IMR-90 (cell line): ENCODE measurements at regions not wholly inside any gene's neighbourhood (a gene's known extent, or its start where the extent isn't known, plus 50 kb on each side); places are given as distances from the start of the nearest gene placed in this dataset.
"Not testable (repeated sequence)": the region's sequence is repeated elsewhere in the genome, so short reads cannot be mapped to it uniquely, and the experiment has no call there.

Experiments
- ATAC-seq: fragments of 200-7000 bp; cut with Tn5 transposase; 2 replicates; pipeline ENCODE4 v1.9.1; 2020; ENCODE audit warnings: low read depth, mild to moderate bottlenecking, moderate library complexity
- BruUV-seq: library from RNA; stranded (reverse); fragments of 400-500 nt; replicated peaks from 2 replicates; lab custom pipeline; 2021; lab: Mats Ljungman, UMichigan
- CTCF ChIA-PET: fragments of 300-600 bp; formaldehyde crosslinking; extraction: SDS; loops from one replicate; lab custom pipeline; 2021; ENCODE audit warnings: antibody characterized with exemption; lab: Yijun Ruan, JAX
- POLR2A ChIA-PET: fragments of 300-600 bp; sonication (Branson Sonifier 250); formaldehyde crosslinking; loops from one replicate; lab custom pipeline; 2022; ENCODE audit warnings: antibody characterized with exemption; ENCODE audit not compliant: unreplicated experiment; lab: Charles Lee
- DNase-seq: peaks from one replicate; pipeline ENCODE4 v3.0.0; 2013
- H2AFZ ChIP-seq: replicated peaks from 2 replicates; pipeline ENCODE3; 2013; ENCODE audit warnings: low read length, mild to moderate bottlenecking; ENCODE audit not compliant: poor library complexity
- H2AK5ac ChIP-seq: 2 replicates; pipeline ENCODE4 v1.6.1; 2013; ENCODE audit warnings: low read depth, low read length, inconsistent platforms
- H2AK9ac ChIP-seq: replicated peaks from 2 replicates; pipeline ENCODE3; 2013; ENCODE audit warnings: mild to moderate bottlenecking, low read depth, low read length, moderate library complexity; ENCODE audit not compliant: poor library complexity
- H2BK120ac ChIP-seq: 2 replicates; pipeline ENCODE4 v1.6.1; 2013; ENCODE audit warnings: low read depth, low read length, inconsistent platforms
- H2BK15ac ChIP-seq: 3 replicates; pipeline ENCODE4 v1.6.1; 2013; ENCODE audit warnings: low read depth, low read length, inconsistent platforms
- H2BK20ac ChIP-seq: 2 replicates; pipeline ENCODE4 v1.6.1; 2013; ENCODE audit warnings: low read depth, mild to moderate bottlenecking, inconsistent platforms, low read length, moderate library complexity
- H2BK5ac ChIP-seq: 2 replicates; pipeline ENCODE4 v1.6.1; 2013; ENCODE audit warnings: mild to moderate bottlenecking, low read depth, low read length, inconsistent platforms; ENCODE audit not compliant: poor library complexity, severe bottlenecking
- H3K14ac ChIP-seq: replicated peaks from 2 replicates; pipeline ENCODE4 v1.6.1; 2013; ENCODE audit warnings: low read depth, low read length, inconsistent platforms
- H3K18ac ChIP-seq: 2 replicates; pipeline ENCODE4 v1.6.1; 2013; ENCODE audit warnings: low read depth, low read length, control low read depth
- H3K23ac ChIP-seq: 2 replicates; pipeline ENCODE4 v1.6.1; 2013; ENCODE audit warnings: low read depth, low read length, inconsistent platforms
- H3K27ac ChIP-seq: 2 replicates; pipeline ENCODE4 v1.5.1; 2013; ENCODE audit warnings: mild to moderate bottlenecking, control low read depth, low read length; ENCODE audit not compliant: insufficient read depth
- H3K27me3 ChIP-seq: 2 replicates; pipeline ENCODE4 v1.6.1; 2013; ENCODE audit warnings: low read length; ENCODE audit not compliant: control insufficient read depth, insufficient read depth
- H3K36me3 ChIP-seq: 2 replicates; pipeline ENCODE4 v1.6.1; 2013; ENCODE audit warnings: low read length, mixed read lengths; ENCODE audit not compliant: control insufficient read depth, insufficient read depth
- H3K4ac ChIP-seq: 2 replicates; pipeline ENCODE4 v1.6.1; 2013; ENCODE audit warnings: low read depth, low read length, inconsistent platforms
- H3K4me1 ChIP-seq: 2 replicates; pipeline ENCODE4 v1.6.1; 2013; ENCODE audit warnings: low read length, mixed read lengths; ENCODE audit not compliant: control insufficient read depth, insufficient read depth
- H3K4me2 ChIP-seq: 2 replicates; pipeline ENCODE4 v1.6.1; 2013; ENCODE audit warnings: low read depth, mild to moderate bottlenecking, control low read depth, low read length, moderate library complexity
- H3K4me3 ChIP-seq: 2 replicates; pipeline ENCODE4 v1.5.1; 2013; ENCODE audit warnings: low read depth, mild to moderate bottlenecking, control low read depth, low read length, moderate library complexity; ENCODE audit not compliant: insufficient read depth
- H3K56ac ChIP-seq: 2 replicates; pipeline ENCODE4 v1.6.1; 2013; ENCODE audit warnings: low read length, inconsistent platforms; ENCODE audit not compliant: insufficient read depth; ENCODE audit errors: extremely low read depth
- H3K79me1 ChIP-seq, 2 experiments: 2 replicates each; pipeline ENCODE4 v1.6.1; 2013; ENCODE audit warnings: low read length in 2 of 2, inconsistent platforms in 1 of 2, low read depth in 1 of 2
- H3K9ac ChIP-seq: 2 replicates; pipeline ENCODE4 v1.6.1; 2013; ENCODE audit warnings: low read depth, low read length, control low read depth
- H3K9me1 ChIP-seq: 2 replicates; pipeline ENCODE4 v1.6.1; 2013; ENCODE audit warnings: low read length, inconsistent platforms; ENCODE audit not compliant: insufficient read depth
- H3K9me3 ChIP-seq: 2 replicates; pipeline ENCODE4 v1.6.1; 2013; ENCODE audit warnings: low read length; ENCODE audit not compliant: control insufficient read depth, insufficient read depth
- H4K20me1 ChIP-seq: 2 replicates; pipeline ENCODE4 v1.6.1; 2013; ENCODE audit warnings: low read length, inconsistent platforms; ENCODE audit not compliant: insufficient read depth
- H4K5ac ChIP-seq: 2 replicates; pipeline ENCODE4 v1.6.1; 2013; ENCODE audit warnings: mild to moderate bottlenecking, low read depth, low read length, control low read depth
- H4K8ac ChIP-seq, 2 experiments: 2 replicates each; pipeline ENCODE4 v1.6.1; 2013; ENCODE audit warnings: low read depth in 2 of 2, low read length in 2 of 2, control low read depth in 1 of 2, inconsistent platforms in 1 of 2
- H4K91ac ChIP-seq: 2 replicates; pipeline ENCODE4 v1.6.1; 2013; ENCODE audit warnings: low read depth, low read length, inconsistent platforms; ENCODE audit not compliant: insufficient read depth
- CEBPB ChIP-seq: IDR thresholded peaks from 2 replicates; pipeline ENCODE4 v1.6.1; 2012; ENCODE audit warnings: low read depth, low read length, improper control_type of control experiment
- MAFK ChIP-seq: IDR thresholded peaks from 2 replicates; pipeline ENCODE4 v1.6.1; 2012; ENCODE audit warnings: low read depth, low read length, improper control_type of control experiment
- MXI1 ChIP-seq: IDR thresholded peaks from 2 replicates; pipeline ENCODE4 v1.6.1; 2012; ENCODE audit warnings: low read depth, mild to moderate bottlenecking, low read length, moderate library complexity, borderline replicate concordance
- RCOR1 ChIP-seq: IDR thresholded peaks from 2 replicates; pipeline ENCODE4 v1.6.1; 2012; ENCODE audit warnings: mild to moderate bottlenecking, low read length, improper control_type of control experiment; ENCODE audit not compliant: insufficient replicate concordance
- RFX5 ChIP-seq: IDR thresholded peaks from 2 replicates; pipeline ENCODE4 v1.8.0; 2012; ENCODE audit warnings: low read depth, mild to moderate bottlenecking, low read length, moderate library complexity
- WGBS, 2 experiments: methylation state at CpG; one replicate each; pipeline versions ENCODE4 v1.1.5 to v1.1.7; 2013; ENCODE audit warnings: missing lambda C conversion rate in 2 of 2; ENCODE audit not compliant: insufficient read length in 1 of 2; ENCODE audit errors: extremely low coverage in 2 of 2; 5-methylcytosine and 5-hydroxymethylcytosine counted together
- dilution Hi-C: fragments of 300-500 bp; cut with HindIII; formaldehyde crosslinking; loops from one replicate; pipeline ENCODE4 v1.14.3; 2018; ENCODE audit warnings: low sequenced_read_pairs; ENCODE audit not compliant: unreplicated experiment
- in situ Hi-C: fragments of 300-500 bp; cut with MboI; formaldehyde crosslinking; loops from 3 replicates; pipeline ENCODE4 v1.14.3; 2019; ENCODE audit warnings: low sequenced_read_pairs, inconsistent platforms, mixed read lengths
- intact Hi-C: fragments of 100-400 bp; cut with micrococcal nuclease; formaldehyde crosslinking; loops from 2 replicates; pipeline ENCODE4 v1.10.0; 2022

DNA sequence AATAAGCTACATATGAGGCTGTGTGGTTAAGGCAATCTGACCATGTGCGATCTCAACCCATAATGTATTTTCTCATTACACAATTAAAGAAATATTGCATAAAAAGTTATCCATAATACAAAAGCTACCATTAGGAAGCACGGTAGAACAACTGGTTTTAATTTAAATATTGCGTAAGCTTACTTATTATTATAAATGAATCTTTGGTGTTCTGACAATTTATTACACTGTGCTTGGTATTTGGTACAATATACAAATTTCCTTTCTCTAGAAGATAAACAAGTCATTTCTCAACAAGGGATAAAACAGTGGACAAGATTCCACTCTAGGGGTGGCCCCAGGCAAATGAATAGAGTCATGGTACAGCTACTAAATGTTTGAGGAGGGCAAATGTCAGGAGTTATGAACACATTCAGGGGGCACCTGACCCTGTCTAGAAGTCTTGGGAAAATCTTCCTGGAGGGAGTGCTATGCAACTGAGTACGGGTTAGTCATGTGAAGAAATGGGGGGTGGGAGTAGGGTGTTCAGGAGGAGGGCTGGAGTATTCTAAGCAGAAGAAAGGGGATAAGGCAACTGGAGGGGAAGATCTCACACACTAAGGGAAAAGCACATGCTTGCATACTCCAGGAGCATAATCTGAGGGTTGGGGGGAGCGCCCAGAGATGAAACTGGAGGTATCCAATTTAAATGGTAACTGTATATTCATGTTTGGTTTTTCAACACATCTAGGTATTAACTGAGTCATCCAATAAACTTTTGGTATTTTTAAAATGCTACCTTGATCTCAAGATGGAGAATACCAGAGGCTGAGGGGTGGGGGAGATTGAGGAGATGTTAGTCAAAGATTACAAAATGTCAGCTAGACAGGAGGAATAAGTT is 296.9 kb upstream of the SGK1 start:
- Histone ChIP-seq H3K18ac (no peak overlapping the region; the same call in 1 of the 2 replicates), H3K27ac (peak overlapping the region; percentile 40; the same call in 1 of the 2 replicates), H2AFZ (no peak overlapping the region), H3K4me2 (no peak overlapping the region), H3K4me1 (peaks cover 5% of the 10 kb centered on the region), H3K23ac (no peak overlapping the region), H3K4ac (no peak overlapping the region), H3K14ac (no peak overlapping the region), H4K20me1 (no peaks in the 10 kb centered on the region), H3K4me3 (no peak overlapping the region), H3K9ac (no peak overlapping the region), H3K56ac (no peak overlapping the region), H2AK5ac (no peak overlapping the region), H2BK20ac (no peak overlapping the region), H2BK120ac (no peak overlapping the region), H3K79me1 (no peaks in the 10 kb centered on the region), H4K91ac (no peak overlapping the region), H3K36me3 (no peaks in the 10 kb centered on the region), H4K8ac (no peak overlapping the region), H3K9me3 (no peaks in the 10 kb centered on the region), H2BK5ac (no peak overlapping the region), H2BK15ac (no peak overlapping the region), H4K5ac (no peak overlapping the region; the same call in 1 of the 2 replicates), H3K27me3 (peaks cover 4% of the 10 kb centered on the region; the same call in 1 of the 2 replicates), H2AK9ac (no peak overlapping the region), H3K9me1 (no peaks in the 10 kb centered on the region)
- dilution Hi-C loops (no loop called here), intact Hi-C loops (no loop called here), in situ Hi-C loops (no loop called here)
- ChIA-PET CTCF (no interaction called here), POLR2A (no interaction called here)
- ATAC-seq (peak; percentile 32; the same call in 1 of the 2 replicates), DNase-seq (peak; percentile 34)
- no TSS peak for BruUV-seq
- WGBS, 2 experiments = 80% methylated on average over 1 of the region's 5 CpGs; no CpG with 5 or more reads in 1 of the 2 experiments
- TF ChIP-seq MAFK (no peak), CEBPB (peak; percentile 79), RFX5 (no peak), MXI1 (no peak), RCOR1 (no peak)

GRCh38 chr6:134612128-134612527 is 294.2 kb upstream of the SGK1 start:
- H3K4me1 ChIP-seq, H2AFZ ChIP-seq, H3K4me3 ChIP-seq, H2BK20ac ChIP-seq, ATAC-seq, H3K27me3 ChIP-seq, DNase-seq, H2BK15ac ChIP-seq, H4K20me1 ChIP-seq, H4K5ac ChIP-seq, H2BK5ac ChIP-seq, H3K27ac ChIP-seq, H3K14ac ChIP-seq, H3K18ac ChIP-seq, H3K79me1 ChIP-seq, CTCF ChIA-PET, H3K23ac ChIP-seq, H4K8ac ChIP-seq, H2AK5ac ChIP-seq, POLR2A ChIA-PET, H2BK120ac ChIP-seq, H2AK9ac ChIP-seq, H3K4ac ChIP-seq, H3K9me1 ChIP-seq, intact Hi-C loops, in situ Hi-C loops, BruUV-seq, dilution Hi-C loops, H3K9ac ChIP-seq, H3K4me2 ChIP-seq, H3K9me3 ChIP-seq, H3K36me3 ChIP-seq, H3K56ac ChIP-seq, H4K91ac ChIP-seq: not testable (repeated sequence)
- no CpG with 5 or more reads among the region's 1 CpG for WGBS, 2 experiments
